ENCODE measurements at regions not wholly inside any gene's neighbourhood (a gene's known extent, or its start where the extent isn't known, plus 50 kb on each side); places are given as distances from the start of the nearest gene placed in this dataset.

- no peak overlapping the region for H3K4me3 Mint-ChIP-seq
Observed at GRCh38 chr7:18290865-18291264, 204.7 kb upstream of the HDAC9 start.

GRCh38 chr7:18292584-18292983 lies 203.0 kb upstream of the HDAC9 start:
- no peaks in the 10 kb centered on the region for H3K9me3 Mint-ChIP-seq
- peaks cover 24% of the 10 kb centered on the region for H3K4me1 Mint-ChIP-seq
- no peak for DNase-seq (ENCODE audit: low spot score in 2 of 2, unreplicated experiment in 2 of 2)
- H3K36me3 Mint-ChIP-seq = no peaks in the 10 kb centered on the region
- no peaks in the 10 kb centered on the region for H3K27me3 Mint-ChIP-seq (ENCODE audit: low read depth)
- TF ChIP-seq CTCF (IDR thresholded peaks at IDR 0.05; ENCODE audit: unreplicated experiment) = no peak
- H3K4me3 Mint-ChIP-seq = no peak overlapping the region
- H3K27ac Mint-ChIP-seq = no peak overlapping the region

More at GRCh38 chr7:18290865-18291264, 204.7 kb upstream of the HDAC9 start:
- H3K36me3 Mint-ChIP-seq = no peaks in the 10 kb centered on the region
- no peaks in the 10 kb centered on the region for H3K27me3 Mint-ChIP-seq (ENCODE audit: low read depth)
- peaks cover 24% of the 10 kb centered on the region for H3K4me1 Mint-ChIP-seq
- DNase-seq (ENCODE audit: low spot score in 2 of 2, unreplicated experiment in 2 of 2) = no peak
- TF ChIP-seq CTCF (IDR thresholded peaks at IDR 0.05; ENCODE audit: unreplicated experiment) = no peak
- H3K27ac Mint-ChIP-seq = no peak overlapping the region
- H3K9me3 Mint-ChIP-seq = no peaks in the 10 kb centered on the region

GRCh38 chr7:18293759-18294158 lies 201.8 kb upstream of the HDAC9 start:
- H3K9me3 Mint-ChIP-seq = no peaks in the 10 kb centered on the region
- no peak overlapping the region for H3K4me3 Mint-ChIP-seq
- H3K4me1 Mint-ChIP-seq = peaks cover 24% of the 10 kb centered on the region

GRCh38 chr7:18294411-18294810 lies 201.1 kb upstream of the HDAC9 start:
- no peak overlapping the region for H3K4me3 Mint-ChIP-seq
- H3K27ac Mint-ChIP-seq = no peak overlapping the region

More at GRCh38 chr7:18293759-18294158, 201.8 kb upstream of the HDAC9 start:
- no peak for TF ChIP-seq CTCF (IDR thresholded peaks at IDR 0.05; ENCODE audit: unreplicated experiment)
- no peaks in the 10 kb centered on the region for H3K36me3 Mint-ChIP-seq
- DNase-seq (ENCODE audit: low spot score in 2 of 2, unreplicated experiment in 2 of 2) = no peak
- H3K27me3 Mint-ChIP-seq (ENCODE audit: low read depth) = no peaks in the 10 kb centered on the region
- H3K27ac Mint-ChIP-seq = no peak overlapping the region

GRCh38 chr7:18295781-18296423 lies 199.6 kb upstream of the HDAC9 start:
- TF ChIP-seq CTCF (IDR thresholded peaks at IDR 0.05; ENCODE audit: unreplicated experiment) = no peak

More at GRCh38 chr7:18294411-18294810, 201.1 kb upstream of the HDAC9 start:
- Mint-ChIP-seq H3K4me1 (peaks cover 24% of the 10 kb centered on the region), H3K9me3 (no peaks in the 10 kb centered on the region), H3K36me3 (no peaks in the 10 kb centered on the region), H3K27me3 (ENCODE audit: low read depth) (no peaks in the 10 kb centered on the region)
- TF ChIP-seq CTCF (IDR thresholded peaks at IDR 0.05; ENCODE audit: unreplicated experiment) = no peak
- DNase-seq (ENCODE audit: low spot score in 2 of 2, unreplicated experiment in 2 of 2) = no peak

More at GRCh38 chr7:18295781-18296423, 199.6 kb upstream of the HDAC9 start:
- DNase-seq (ENCODE audit: low spot score in 2 of 2, unreplicated experiment in 2 of 2) = no peak
- no peaks in the 10 kb centered on the region for H3K36me3 Mint-ChIP-seq
- peaks cover 9% of the 10 kb centered on the region for H3K4me1 Mint-ChIP-seq
- no peak overlapping the region for H3K27ac Mint-ChIP-seq
- no peaks in the 10 kb centered on the region for H3K27me3 Mint-ChIP-seq (ENCODE audit: low read depth)
- no peak overlapping the region for H3K4me3 Mint-ChIP-seq
- H3K9me3 Mint-ChIP-seq = no peaks in the 10 kb centered on the region
